D721Med (cell line): ENCODE measurements at regions not wholly inside any gene's neighbourhood (a gene's known extent, or its start where the extent isn't known, plus 50 kb on each side); places are given as distances from the start of the nearest gene placed in this dataset.

Experiments used
- DNase-seq: peaks from one replicate; pipeline ENCODE4 v3.0.0; 2011; ENCODE audit warnings: low spot score; ENCODE audit not compliant: insufficient read length
- FAIRE-seq: peaks from 2 replicates; lab custom pipeline; 2011; peaks lifted over from hg19 to GRCh38; lab: Jason Lieb, UNC
- CTCF ChIP-seq: IDR thresholded peaks from 2 replicates; pipeline ENCODE4 v1.5.1; 2012; ENCODE audit warnings: mild to moderate bottlenecking, control low read depth; ENCODE audit not compliant: insufficient read depth; ENCODE audit errors: missing control alignments

- FAIRE-seq (no peak), DNase-seq (no peak)
- TF ChIP-seq CTCF, result no peak
Observed at GRCh38 chr7:125661006-125661405, 731.4 kb upstream of the POT1 start.

GRCh38 chr7:125654076-125654475, 724.5 kb upstream of the POT1 start:
- FAIRE-seq (no peak), DNase-seq (no peak)
- TF ChIP-seq CTCF, result no peak

GRCh38 chr7:125651823-125652528, 722.4 kb upstream of the POT1 start:
- no peak for TF ChIP-seq CTCF
- no peak for FAIRE-seq
- no peak for DNase-seq

GRCh38 chr7:125648543-125648942, 718.9 kb upstream of the POT1 start:
- TF ChIP-seq CTCF, result no peak
- FAIRE-seq (no peak), DNase-seq (no peak)

GRCh38 chr7:125645770-125646169, 716.1 kb upstream of the POT1 start:
- DNase-seq (no peak), FAIRE-seq (no peak)
- TF ChIP-seq CTCF, result no peak

- TF ChIP-seq CTCF, result no peak
- DNase-seq (no peak), FAIRE-seq (no peak)
Observed at GRCh38 chr7:125644109-125644508, 714.5 kb upstream of the POT1 start.

- DNase-seq (no peak), FAIRE-seq (no peak)
- TF ChIP-seq CTCF, result no peak
Observed at GRCh38 chr7:125643302-125643701, 713.7 kb upstream of the POT1 start.
